ENCODE measurements at regions not wholly inside any gene's neighbourhood (a gene's known extent, or its start where the extent isn't known, plus 50 kb on each side); places are given as distances from the start of the nearest gene placed in this dataset.

GRCh38 chr2:128901572-128902391, 583.1 kb upstream of the HS6ST1 start:
- POLR2A ChIA-PET, result no interaction called here
- Mint-ChIP-seq H3K4me1 (no peaks in the 10 kb centered on the region), H3K4me3 (no peak overlapping the region), H3K27me3 (no peaks in the 10 kb centered on the region), H3K9me3 (no peaks in the 10 kb centered on the region), H3K27ac (no peak overlapping the region), H3K36me3 (ENCODE audit: low read depth) (no peaks in the 10 kb centered on the region)
- CTCF ChIA-PET, result no interaction called here
- no peak for DNase-seq

GRCh38 chr2:128903637-128904036, 585.0 kb upstream of the HS6ST1 start:
- Mint-ChIP-seq H3K27me3 (no peaks in the 10 kb centered on the region), H3K9me3 (no peaks in the 10 kb centered on the region), H3K4me1 (no peaks in the 10 kb centered on the region), H3K27ac (no peak overlapping the region), H3K36me3 (ENCODE audit: low read depth) (no peaks in the 10 kb centered on the region), H3K4me3 (no peak overlapping the region)
- POLR2A ChIA-PET, result no interaction called here
- no peak for DNase-seq
- CTCF ChIA-PET, result no interaction called here

GRCh38 chr2:128911276-128911675, 592.6 kb upstream of the HS6ST1 start:
- CTCF ChIA-PET, result no interaction called here
- no peak overlapping the region for H3K27ac Mint-ChIP-seq
- H3K4me1 Mint-ChIP-seq, result no peaks in the 10 kb centered on the region
- DNase-seq, result no peak
- H3K27me3 Mint-ChIP-seq, result no peaks in the 10 kb centered on the region
- H3K9me3 Mint-ChIP-seq, result peaks cover 3% of the 10 kb centered on the region
- no peaks in the 10 kb centered on the region for H3K36me3 Mint-ChIP-seq (ENCODE audit: low read depth)
- no peak overlapping the region for H3K4me3 Mint-ChIP-seq
- POLR2A ChIA-PET, result no interaction called here

- Mint-ChIP-seq H3K4me3 (no peak overlapping the region), H3K27me3 (no peaks in the 10 kb centered on the region), H3K9me3 (peaks cover 3% of the 10 kb centered on the region), H3K27ac (no peak overlapping the region), H3K36me3 (ENCODE audit: low read depth) (no peaks in the 10 kb centered on the region), H3K4me1 (no peaks in the 10 kb centered on the region)
- CTCF ChIA-PET, result no interaction called here
- POLR2A ChIA-PET, result no interaction called here
- no peak for DNase-seq
Observed at GRCh38 chr2:128914320-128914719, 595.7 kb upstream of the HS6ST1 start.

GRCh38 chr2:128921751-128922150, 603.1 kb upstream of the HS6ST1 start:
- ChIA-PET POLR2A (no interaction called here), CTCF (no interaction called here)
- Mint-ChIP-seq H3K9me3 (peaks cover 3% of the 10 kb centered on the region), H3K4me3 (no peak overlapping the region), H3K27ac (no peak overlapping the region), H3K36me3 (ENCODE audit: low read depth) (no peaks in the 10 kb centered on the region), H3K27me3 (no peaks in the 10 kb centered on the region), H3K4me1 (no peaks in the 10 kb centered on the region)
- DNase-seq, result no peak

GRCh38 chr2:128922154-128922553, 603.5 kb upstream of the HS6ST1 start:
- no peak for DNase-seq
- no peaks in the 10 kb centered on the region for H3K4me1 Mint-ChIP-seq
- ChIA-PET POLR2A (no interaction called here), CTCF (interaction anchor here (0.5 kb wide), 1 partner anchor 842 kb away, joined by 3 read pairs; no protein-coding TSS in a partner anchor)
- H3K4me3 Mint-ChIP-seq, result no peak overlapping the region
- H3K27ac Mint-ChIP-seq, result no peak overlapping the region
- peaks cover 3% of the 10 kb centered on the region for H3K9me3 Mint-ChIP-seq
- no peaks in the 10 kb centered on the region for H3K27me3 Mint-ChIP-seq
- no peaks in the 10 kb centered on the region for H3K36me3 Mint-ChIP-seq (ENCODE audit: low read depth)

- H3K4me3 Mint-ChIP-seq, result no peak overlapping the region
- DNase-seq, result no peak
- H3K9me3 Mint-ChIP-seq, result no peaks in the 10 kb centered on the region
- no peaks in the 10 kb centered on the region for H3K36me3 Mint-ChIP-seq (ENCODE audit: low read depth)
- ChIA-PET POLR2A (no interaction called here), CTCF (no interaction called here)
- no peaks in the 10 kb centered on the region for H3K27me3 Mint-ChIP-seq
- H3K27ac Mint-ChIP-seq, result no peak overlapping the region
- no peaks in the 10 kb centered on the region for H3K4me1 Mint-ChIP-seq
Observed at GRCh38 chr2:128925631-128926030, 607.0 kb upstream of the HS6ST1 start.

- no peak for DNase-seq
- ChIA-PET CTCF (no interaction called here), POLR2A (no interaction called here)
- no peaks in the 10 kb centered on the region for H3K36me3 Mint-ChIP-seq (ENCODE audit: low read depth)
- no peak overlapping the region for H3K4me3 Mint-ChIP-seq
- no peaks in the 10 kb centered on the region for H3K9me3 Mint-ChIP-seq
- no peaks in the 10 kb centered on the region for H3K27me3 Mint-ChIP-seq
- H3K27ac Mint-ChIP-seq, result no peak overlapping the region
- H3K4me1 Mint-ChIP-seq, result no peaks in the 10 kb centered on the region
Observed at GRCh38 chr2:128930101-128930500, 611.4 kb upstream of the HS6ST1 start.

- H3K9me3 Mint-ChIP-seq, result peaks cover 3% of the 10 kb centered on the region
Observed at GRCh38 chr2:128940378-128940777, 621.7 kb upstream of the HS6ST1 start.

GRCh38 chr2:128941751-128942150, 623.1 kb upstream of the HS6ST1 start:
- Mint-ChIP-seq H3K4me1 (no peaks in the 10 kb centered on the region), H3K4me3 (no peak overlapping the region), H3K36me3 (ENCODE audit: low read depth) (no peaks in the 10 kb centered on the region), H3K27ac (no peak overlapping the region), H3K9me3 (peaks cover 5% of the 10 kb centered on the region), H3K27me3 (no peaks in the 10 kb centered on the region)
- no peak for DNase-seq
- POLR2A ChIA-PET, result no interaction called here
- CTCF ChIA-PET, result no interaction called here

More at GRCh38 chr2:128940378-128940777, 621.7 kb upstream of the HS6ST1 start:
- Mint-ChIP-seq H3K27me3 (no peaks in the 10 kb centered on the region), H3K36me3 (ENCODE audit: low read depth) (no peaks in the 10 kb centered on the region), H3K4me1 (no peaks in the 10 kb centered on the region), H3K27ac (no peak overlapping the region), H3K4me3 (no peak overlapping the region)
- no peak for DNase-seq
- ChIA-PET CTCF (no interaction called here), POLR2A (no interaction called here)

GRCh38 chr2:128949360-128949759, 630.7 kb upstream of the HS6ST1 start:
- Mint-ChIP-seq H3K4me3 (no peak overlapping the region), H3K27ac (no peak overlapping the region), H3K27me3 (no peaks in the 10 kb centered on the region), H3K9me3 (peaks cover 15% of the 10 kb centered on the region), H3K4me1 (no peaks in the 10 kb centered on the region), H3K36me3 (ENCODE audit: low read depth) (no peaks in the 10 kb centered on the region)
- no peak for DNase-seq
- ChIA-PET CTCF (no interaction called here), POLR2A (no interaction called here)

GRCh38 chr2:128950758-128951157, 632.1 kb upstream of the HS6ST1 start:
- H3K9me3 Mint-ChIP-seq, result peaks cover 15% of the 10 kb centered on the region
- no peaks in the 10 kb centered on the region for H3K4me1 Mint-ChIP-seq
- no peaks in the 10 kb centered on the region for H3K27me3 Mint-ChIP-seq
- ChIA-PET POLR2A (no interaction called here), CTCF (no interaction called here)
- no peak for DNase-seq
- no peak overlapping the region for H3K4me3 Mint-ChIP-seq
- H3K27ac Mint-ChIP-seq, result no peak overlapping the region
- no peaks in the 10 kb centered on the region for H3K36me3 Mint-ChIP-seq (ENCODE audit: low read depth)

- no peaks in the 10 kb centered on the region for H3K27me3 Mint-ChIP-seq
- ChIA-PET CTCF (no interaction called here), POLR2A (no interaction called here)
- no peak overlapping the region for H3K4me3 Mint-ChIP-seq
- H3K4me1 Mint-ChIP-seq, result no peaks in the 10 kb centered on the region
- DNase-seq, result no peak
- no peaks in the 10 kb centered on the region for H3K36me3 Mint-ChIP-seq (ENCODE audit: low read depth)
- no peak overlapping the region for H3K27ac Mint-ChIP-seq
- H3K9me3 Mint-ChIP-seq, result peaks cover 2% of the 10 kb centered on the region
Observed at GRCh38 chr2:128958241-128958640, 639.6 kb upstream of the HS6ST1 start.

GRCh38 chr2:128967646-128968045, 649.0 kb upstream of the HS6ST1 start:
- Mint-ChIP-seq H3K36me3 (ENCODE audit: low read depth) (no peaks in the 10 kb centered on the region), H3K27me3 (no peaks in the 10 kb centered on the region), H3K4me3 (no peak overlapping the region), H3K4me1 (no peaks in the 10 kb centered on the region), H3K9me3 (no peaks in the 10 kb centered on the region), H3K27ac (no peak overlapping the region)
- POLR2A ChIA-PET, result no interaction called here
- CTCF ChIA-PET, result no interaction called here
- DNase-seq, result no peak

All from activated CD4-positive, alpha-beta memory T cell treated with anti-CD3 and anti-CD28 coated beads, Interleukin-2, amount 10 ng/mL, durations not matched to agents 7 days and 5 days (primary cell).